ENCODE measurements at regions not wholly inside any gene's neighbourhood (a gene's known extent, or its start where the extent isn't known, plus 50 kb on each side); places are given as distances from the start of the nearest gene placed in this dataset.
"Not testable (repeated sequence)": the region's sequence is repeated elsewhere in the genome, so short reads cannot be mapped to it uniquely, and the experiment has no call there.

- FAIRE-seq; POLR2A ChIA-PET (ENCODE audit: partially characterized antibody); H3K4ac ChIP-seq (replicated peaks; ENCODE audit: insufficient read length, low read depth, low read length); H3K79me1 ChIP-seq (ENCODE audit: low read depth, low read length); H2BK120ac ChIP-seq (replicated peaks; ENCODE audit: low read depth, low read length); H3K23me2 ChIP-seq (ENCODE audit: low read depth, low read length); CTCF ChIA-PET (ENCODE audit: partially characterized antibody); H4K20me1 ChIP-seq (replicated peaks in 1 of 2; ENCODE audit: control insufficient read depth in 1 of 2, insufficient read depth in 2 of 2, low read length in 2 of 2); H2BK20ac ChIP-seq (ENCODE audit: low read length); H3K9me3 ChIP-seq (ENCODE audit: insufficient read depth in 2 of 2, low read depth in 1 of 2, low read length in 1 of 2); H2BK15ac ChIP-seq (ENCODE audit: low read length); H4K5ac ChIP-seq (ENCODE audit: insufficient read length, low read depth, low read length); H3K18ac ChIP-seq (ENCODE audit: extremely low read depth, low read length); H4K91ac ChIP-seq (replicated peaks; ENCODE audit: insufficient read length, low read length); H3K23ac ChIP-seq (ENCODE audit: insufficient read length); H3K14ac ChIP-seq (ENCODE audit: insufficient read length); H3K9ac ChIP-seq (replicated peaks in 1 of 4; ENCODE audit: extremely low read depth in 1 of 4, low read depth in 3 of 4, low read length in 3 of 4); H3K4me3 ChIP-seq (ENCODE audit: extremely low read depth in 1 of 4, insufficient read depth in 2 of 4, low read depth in 3 of 4, low read length in 4 of 4); H3K56ac ChIP-seq (replicated peaks; ENCODE audit: insufficient read length, low read depth, low read length); H2AFZ ChIP-seq (ENCODE audit: low read length); H4K8ac ChIP-seq (ENCODE audit: extremely low read depth, insufficient read depth, low read length); H3K27ac ChIP-seq (ENCODE audit: low read depth, low read length); H3K27me3 ChIP-seq (replicated peaks in 1 of 4; ENCODE audit: control insufficient read depth in 3 of 4, extremely low read depth in 1 of 4, insufficient read depth in 3 of 4, low read length in 3 of 4); H3K4me1 ChIP-seq (replicated peaks in 1 of 4; ENCODE audit: control insufficient read depth in 3 of 4, insufficient read depth in 4 of 4, low read length in 3 of 4); H3K36me3 ChIP-seq (ENCODE audit: control insufficient read depth in 2 of 4, insufficient read depth in 4 of 4, low read length in 3 of 4); H2AK5ac ChIP-seq (ENCODE audit: low read depth, low read length); H2BK5ac ChIP-seq (ENCODE audit: low read depth, low read length); H2BK12ac ChIP-seq (ENCODE audit: low read depth, low read length); DNase-seq (ENCODE audit: low read depth in 1 of 2, low spot score in 2 of 2); H3K79me2 ChIP-seq (ENCODE audit: control insufficient read depth in 1 of 2, insufficient read depth in 2 of 2, low read length in 2 of 2); H3K4me2 ChIP-seq (ENCODE audit: insufficient read depth in 1 of 2, low read depth in 2 of 2, low read length in 2 of 2): not testable (repeated sequence)
- WGBS, 2 experiments (ENCODE audit: extremely low coverage in 1 of 2, insufficient coverage in 1 of 2, insufficient read length in 1 of 2, insufficient replicate concordance in 2 of 2, low coverage in 1 of 2, low lambda C conversion rate in 2 of 2, missing lambda C conversion rate in 1 of 2), result 95% methylated on average over 6 of the region's 12 CpGs; no CpG with 5 or more reads in 1 of the 2 experiments
Observed at GRCh38 chr12:9306004-9306403, 97.8 kb upstream of the PZP start.

- H3K4me2 ChIP-seq (ENCODE audit: insufficient read depth in 1 of 2, low read depth in 2 of 2, low read length in 2 of 2); H2BK5ac ChIP-seq (ENCODE audit: low read depth, low read length); H2BK120ac ChIP-seq (replicated peaks; ENCODE audit: low read depth, low read length); H3K23ac ChIP-seq (ENCODE audit: insufficient read length); POLR2A ChIA-PET (ENCODE audit: partially characterized antibody); H3K36me3 ChIP-seq (ENCODE audit: control insufficient read depth in 2 of 4, insufficient read depth in 4 of 4, low read length in 3 of 4); H2AFZ ChIP-seq (ENCODE audit: low read length); CTCF ChIA-PET (ENCODE audit: partially characterized antibody); H3K79me2 ChIP-seq (ENCODE audit: control insufficient read depth in 1 of 2, insufficient read depth in 2 of 2, low read length in 2 of 2); H3K9me3 ChIP-seq (ENCODE audit: insufficient read depth in 2 of 2, low read depth in 1 of 2, low read length in 1 of 2); H3K79me1 ChIP-seq (ENCODE audit: low read depth, low read length); H2AK5ac ChIP-seq (ENCODE audit: low read depth, low read length); H4K91ac ChIP-seq (replicated peaks; ENCODE audit: insufficient read length, low read length); H3K27ac ChIP-seq (ENCODE audit: low read depth, low read length); DNase-seq (ENCODE audit: low read depth in 1 of 2, low spot score in 2 of 2); H3K4me3 ChIP-seq (ENCODE audit: extremely low read depth in 1 of 4, insufficient read depth in 2 of 4, low read depth in 3 of 4, low read length in 4 of 4); H2BK20ac ChIP-seq (ENCODE audit: low read length); H3K14ac ChIP-seq (ENCODE audit: insufficient read length); FAIRE-seq; H3K27me3 ChIP-seq (replicated peaks in 1 of 4; ENCODE audit: control insufficient read depth in 3 of 4, extremely low read depth in 1 of 4, insufficient read depth in 3 of 4, low read length in 3 of 4); H4K8ac ChIP-seq (ENCODE audit: extremely low read depth, insufficient read depth, low read length); H3K4me1 ChIP-seq (replicated peaks in 1 of 4; ENCODE audit: control insufficient read depth in 3 of 4, insufficient read depth in 4 of 4, low read length in 3 of 4); H4K5ac ChIP-seq (ENCODE audit: insufficient read length, low read depth, low read length); H3K4ac ChIP-seq (replicated peaks; ENCODE audit: insufficient read length, low read depth, low read length); H4K20me1 ChIP-seq (replicated peaks in 1 of 2; ENCODE audit: control insufficient read depth in 1 of 2, insufficient read depth in 2 of 2, low read length in 2 of 2); H3K18ac ChIP-seq (ENCODE audit: extremely low read depth, low read length); H3K9ac ChIP-seq (replicated peaks in 1 of 4; ENCODE audit: extremely low read depth in 1 of 4, low read depth in 3 of 4, low read length in 3 of 4); H2BK15ac ChIP-seq (ENCODE audit: low read length); H3K23me2 ChIP-seq (ENCODE audit: low read depth, low read length); H2BK12ac ChIP-seq (ENCODE audit: low read depth, low read length); H3K56ac ChIP-seq (replicated peaks; ENCODE audit: insufficient read length, low read depth, low read length): not testable (repeated sequence)
- WGBS, 2 experiments (ENCODE audit: extremely low coverage in 1 of 2, insufficient coverage in 1 of 2, insufficient read length in 1 of 2, insufficient replicate concordance in 2 of 2, low coverage in 1 of 2, low lambda C conversion rate in 2 of 2, missing lambda C conversion rate in 1 of 2), result 81% methylated on average over 11 of the region's 13 CpGs; no CpG with 5 or more reads in 1 of the 2 experiments
Observed at GRCh38 chr12:9304540-9304939, 96.3 kb upstream of the PZP start.
